Hindlimb muscle (tissue), 1 donor: ENCODE measurements at regions not wholly inside any gene's neighbourhood (a gene's known extent, or its start where the extent isn't known, plus 50 kb on each side); places are given as distances from the start of the nearest gene placed in this dataset.

Source experiments
- DNase-seq: peaks from one replicate; pipeline ENCODE4 v3.0.0-alpha.2; 2013

- DNase-seq: no peak
These were observed 384.3 kb downstream of the CDC5L start for GRCh38 chr6:44771647-44772415.

- no peak for DNase-seq
These were observed 385.3 kb downstream of the CDC5L start for GRCh38 chr6:44772838-44773237.

DNA sequence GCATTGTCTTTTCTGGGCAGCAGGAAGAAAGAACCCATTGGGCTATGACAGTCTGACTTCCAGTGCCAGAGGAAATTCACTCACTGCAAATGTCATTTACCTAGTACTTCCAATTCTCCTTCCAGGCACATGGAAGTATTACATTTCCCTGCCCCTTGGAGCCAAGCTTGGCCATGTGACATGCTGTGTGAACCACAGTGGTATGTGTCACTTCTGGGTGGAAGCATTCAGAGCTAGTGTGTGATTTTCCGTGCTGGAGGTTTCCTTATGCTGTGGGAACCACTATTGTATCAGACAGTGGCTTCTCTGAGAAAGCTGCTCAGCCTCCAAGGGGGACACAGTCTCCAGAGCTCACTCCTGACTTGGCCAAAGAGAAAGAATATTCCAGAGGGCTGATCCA lies 387.6 kb downstream of the CDC5L start:
- no peak for DNase-seq

DNA sequence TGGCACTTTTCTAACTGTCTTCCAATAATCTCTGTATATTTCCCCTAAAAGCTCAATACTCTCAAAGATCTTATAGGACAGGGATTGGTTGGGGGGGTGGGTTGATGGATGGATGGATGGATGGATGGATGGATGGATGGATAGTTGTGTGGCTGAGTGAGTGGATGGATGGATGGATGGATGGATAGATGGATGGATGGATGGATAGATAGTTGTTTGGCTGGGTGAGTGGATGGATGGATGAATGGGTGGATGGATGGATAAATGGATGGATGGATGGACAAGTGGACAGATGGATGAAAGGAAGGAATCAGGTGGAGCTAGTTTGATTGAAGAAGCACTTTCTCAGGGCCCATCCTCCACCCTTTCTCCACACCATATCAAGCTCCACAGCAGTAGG lies 388.8 kb downstream of the CDC5L start:
- no peak for DNase-seq

GRCh38 chr6:44778513-44778912 lies 391.0 kb downstream of the CDC5L start:
- no peak for DNase-seq
